GM18499 (cell line): ENCODE measurements at regions not wholly inside any gene's neighbourhood (a gene's known extent, or its start where the extent isn't known, plus 50 kb on each side); places are given as distances from the start of the nearest gene placed in this dataset.

Experiments used
- ATAC-seq: cut with Tn5 transposase; IDR thresholded peaks from one replicate; pipeline ENCODE4 v1.9.1; 2021; ENCODE audit warnings: moderate number of reproducible peaks; ENCODE audit not compliant: insufficient read depth, unreplicated experiment

GRCh38 chr15:94744080-94744793, 512.9 kb downstream of the MCTP2 start:
- ATAC-seq: no peak

GRCh38 chr15:94745371-94745770, 514.0 kb downstream of the MCTP2 start:
- no peak for ATAC-seq

GRCh38 chr15:94747510-94747909, 516.1 kb downstream of the MCTP2 start:
- no peak for ATAC-seq

GRCh38 chr15:94749811-94750617, 518.7 kb downstream of the MCTP2 start:
- no peak for ATAC-seq

GRCh38 chr15:94760348-94760747, 529.0 kb downstream of the MCTP2 start:
- ATAC-seq: no peak

GRCh38 chr15:94761574-94761973, 530.2 kb downstream of the MCTP2 start:
- no peak for ATAC-seq

GRCh38 chr15:94769089-94769488, 537.7 kb downstream of the MCTP2 start:
- no peak for ATAC-seq

GRCh38 chr15:94770199-94770598, 538.8 kb downstream of the MCTP2 start:
- ATAC-seq: no peak

GRCh38 chr15:94777037-94777436, 545.7 kb downstream of the MCTP2 start:
- ATAC-seq: no peak

GRCh38 chr15:94778840-94779239, 547.5 kb downstream of the MCTP2 start:
- ATAC-seq: no peak

GRCh38 chr15:94780166-94780565, 548.8 kb downstream of the MCTP2 start:
- no peak for ATAC-seq

- no peak for ATAC-seq
Observed at GRCh38 chr15:94785091-94785490, 553.7 kb downstream of the MCTP2 start.

- no peak for ATAC-seq
Observed at GRCh38 chr15:94791008-94791407, 559.6 kb downstream of the MCTP2 start.

GRCh38 chr15:94791510-94791909, 560.1 kb downstream of the MCTP2 start:
- no peak for ATAC-seq

GRCh38 chr15:94792196-94792595, 560.8 kb downstream of the MCTP2 start:
- no peak for ATAC-seq

- ATAC-seq: no peak
Observed at GRCh38 chr15:94793207-94793606, 561.8 kb downstream of the MCTP2 start.

GRCh38 chr15:94793641-94794040, 562.3 kb downstream of the MCTP2 start:
- ATAC-seq: no peak

GRCh38 chr15:94804613-94805012, 573.3 kb downstream of the MCTP2 start:
- no peak for ATAC-seq

- ATAC-seq: no peak
Observed at GRCh38 chr15:94815110-94815731, 583.9 kb downstream of the MCTP2 start.

GRCh38 chr15:94815914-94816313, 584.6 kb downstream of the MCTP2 start:
- no peak for ATAC-seq
